Endothelial cell of umbilical vein (primary cell): ENCODE measurements at regions not wholly inside any gene's neighbourhood (a gene's known extent, or its start where the extent isn't known, plus 50 kb on each side); places are given as distances from the start of the nearest gene placed in this dataset.

Source experiments
- CTCF ChIP-seq, 2 donors: IDR thresholded peaks; 1 replicate in 1 of 2; 2 replicates in 1 of 2; pipeline ENCODE4 v1.5.1; 2011; ENCODE audit warnings: low read length in 2 of 2, mild to moderate bottlenecking in 2 of 2, moderate library complexity in 2 of 2, control low read depth in 1 of 2, inconsistent platforms in 1 of 2, low read depth in 1 of 2; ENCODE audit not compliant: insufficient read depth in 1 of 2; ENCODE audit errors: extremely low read depth in 1 of 2
- POLR2A ChIP-seq: IDR thresholded peaks from 2 replicates; pipeline ENCODE4 v1.6.1; 2012; ENCODE audit warnings: low read depth, mild to moderate bottlenecking, control low read depth, low read length

- TF ChIP-seq POLR2A (no peak), CTCF (IDR thresholded peaks at IDR 0.05; ENCODE audit: extremely low read depth in 1 of 2, insufficient read depth in 1 of 2, low read depth in 1 of 2, low read length in 2 of 2) (no peak)
Measured at GRCh38 chr6:90712114-90712513, 125.2 kb upstream of the MAP3K7 start.
